ENCODE measurements at regions not wholly inside any gene's neighbourhood (a gene's known extent, or its start where the extent isn't known, plus 50 kb on each side); places are given as distances from the start of the nearest gene placed in this dataset.

DNA sequence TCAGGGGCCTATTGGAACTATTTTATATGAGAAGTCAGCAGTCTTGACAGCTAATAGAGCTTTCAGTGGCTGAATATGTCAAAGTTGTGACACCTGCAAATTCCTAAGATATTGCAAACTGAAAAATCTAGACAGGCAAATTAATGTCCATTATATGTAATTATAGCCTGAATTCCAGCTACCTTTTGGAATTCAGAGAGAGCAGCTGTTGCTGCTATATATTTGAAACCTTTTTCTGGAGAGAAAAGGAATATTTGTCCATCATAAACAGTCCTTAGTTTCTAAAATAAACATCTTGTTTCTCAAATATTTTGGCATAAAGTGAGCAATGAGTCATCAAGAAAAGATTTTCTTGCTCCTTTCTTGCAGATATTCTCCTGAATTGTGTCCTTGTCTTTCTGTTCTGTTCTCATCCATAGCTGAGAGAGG, 408.9 kb upstream of the SEMA3D start:
- TF ChIP-seq, protein P1, sequence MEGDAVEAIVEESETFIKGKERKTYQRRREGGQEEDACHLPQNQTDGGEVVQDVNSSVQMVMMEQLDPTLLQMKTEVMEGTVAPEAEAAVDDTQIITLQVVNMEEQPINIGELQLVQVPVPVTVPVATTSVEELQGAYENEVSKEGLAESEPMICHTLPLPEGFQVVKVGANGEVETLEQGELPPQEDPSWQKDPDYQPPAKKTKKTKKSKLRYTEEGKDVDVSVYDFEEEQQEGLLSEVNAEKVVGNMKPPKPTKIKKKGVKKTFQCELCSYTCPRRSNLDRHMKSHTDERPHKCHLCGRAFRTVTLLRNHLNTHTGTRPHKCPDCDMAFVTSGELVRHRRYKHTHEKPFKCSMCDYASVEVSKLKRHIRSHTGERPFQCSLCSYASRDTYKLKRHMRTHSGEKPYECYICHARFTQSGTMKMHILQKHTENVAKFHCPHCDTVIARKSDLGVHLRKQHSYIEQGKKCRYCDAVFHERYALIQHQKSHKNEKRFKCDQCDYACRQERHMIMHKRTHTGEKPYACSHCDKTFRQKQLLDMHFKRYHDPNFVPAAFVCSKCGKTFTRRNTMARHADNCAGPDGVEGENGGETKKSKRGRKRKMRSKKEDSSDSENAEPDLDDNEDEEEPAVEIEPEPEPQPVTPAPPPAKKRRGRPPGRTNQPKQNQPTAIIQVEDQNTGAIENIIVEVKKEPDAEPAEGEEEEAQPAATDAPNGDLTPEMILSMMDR (IDR thresholded peaks at IDR 0.05; ENCODE audit: low read length), result no peak
- no peak for TF ChIP-seq EZH2 (IDR thresholded peaks at IDR 0.05; ENCODE audit: borderline replicate concordance, low read length)

All from OCI-LY1 (cell line).